VCaP (cell line): ENCODE measurements at regions not wholly inside any gene's neighbourhood (a gene's known extent, or its start where the extent isn't known, plus 50 kb on each side); places are given as distances from the start of the nearest gene placed in this dataset.
"Not testable (repeated sequence)": the region's sequence is repeated elsewhere in the genome, so short reads cannot be mapped to it uniquely, and the experiment has no call there.

Source experiments
- H3K27ac ChIP-seq: fragments of 450-650 bp; 2 replicates; pipeline ENCODE4 v1.5.1; 2017
- TF ChIP-seq, protein P1 (sequence below): fragments of 450-650 bp; conservative IDR thresholded peaks from 2 replicates; pipeline ENCODE4 v1.5.1; 2017; ENCODE audit warnings: mild to moderate bottlenecking, moderate library complexity

DNA sequence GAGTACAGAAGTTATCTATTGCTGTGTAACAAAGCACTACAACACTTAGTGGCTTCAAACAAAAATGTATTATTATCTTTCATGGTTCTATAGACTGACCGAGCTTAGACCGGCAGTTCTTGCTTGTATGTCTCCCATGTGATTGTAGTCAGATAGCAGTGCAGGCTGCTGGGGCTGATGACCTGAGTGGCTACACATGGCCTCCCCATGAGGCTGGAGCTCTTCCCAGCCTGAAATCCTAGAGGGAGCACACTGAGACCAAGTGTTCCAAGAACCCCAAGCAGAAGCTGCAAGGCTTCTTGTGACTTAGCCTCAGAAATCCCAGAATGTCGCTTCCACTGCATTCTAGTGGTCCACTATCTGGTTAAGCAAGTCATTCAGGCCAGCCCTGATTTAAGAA lies 141.2 kb upstream of the TLE3 start:
- H3K27ac ChIP-seq = no peak overlapping the region
- TF ChIP-seq, protein P1, sequence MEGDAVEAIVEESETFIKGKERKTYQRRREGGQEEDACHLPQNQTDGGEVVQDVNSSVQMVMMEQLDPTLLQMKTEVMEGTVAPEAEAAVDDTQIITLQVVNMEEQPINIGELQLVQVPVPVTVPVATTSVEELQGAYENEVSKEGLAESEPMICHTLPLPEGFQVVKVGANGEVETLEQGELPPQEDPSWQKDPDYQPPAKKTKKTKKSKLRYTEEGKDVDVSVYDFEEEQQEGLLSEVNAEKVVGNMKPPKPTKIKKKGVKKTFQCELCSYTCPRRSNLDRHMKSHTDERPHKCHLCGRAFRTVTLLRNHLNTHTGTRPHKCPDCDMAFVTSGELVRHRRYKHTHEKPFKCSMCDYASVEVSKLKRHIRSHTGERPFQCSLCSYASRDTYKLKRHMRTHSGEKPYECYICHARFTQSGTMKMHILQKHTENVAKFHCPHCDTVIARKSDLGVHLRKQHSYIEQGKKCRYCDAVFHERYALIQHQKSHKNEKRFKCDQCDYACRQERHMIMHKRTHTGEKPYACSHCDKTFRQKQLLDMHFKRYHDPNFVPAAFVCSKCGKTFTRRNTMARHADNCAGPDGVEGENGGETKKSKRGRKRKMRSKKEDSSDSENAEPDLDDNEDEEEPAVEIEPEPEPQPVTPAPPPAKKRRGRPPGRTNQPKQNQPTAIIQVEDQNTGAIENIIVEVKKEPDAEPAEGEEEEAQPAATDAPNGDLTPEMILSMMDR = no peak

DNA sequence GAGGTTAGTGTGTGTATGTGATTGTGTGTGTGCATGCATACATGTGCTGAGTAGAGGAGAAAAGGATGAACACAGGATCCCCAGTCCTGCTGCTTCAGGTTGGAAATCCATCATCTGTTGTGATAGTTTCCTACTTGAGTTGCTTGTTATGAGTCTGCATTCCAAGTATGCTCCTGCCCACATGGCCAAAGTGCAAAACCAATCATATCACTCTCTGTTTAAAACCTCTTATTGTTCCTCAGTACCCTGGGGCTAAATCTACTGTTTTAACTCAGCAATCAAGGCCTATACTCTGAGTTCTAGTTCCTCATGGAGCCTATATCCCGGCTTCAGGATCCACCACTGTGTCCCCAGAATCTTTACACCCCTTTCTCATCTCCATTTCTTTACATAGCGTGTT lies 139.9 kb upstream of the TLE3 start:
- TF ChIP-seq, protein P1 = no peak
- no peak overlapping the region for H3K27ac ChIP-seq

DNA sequence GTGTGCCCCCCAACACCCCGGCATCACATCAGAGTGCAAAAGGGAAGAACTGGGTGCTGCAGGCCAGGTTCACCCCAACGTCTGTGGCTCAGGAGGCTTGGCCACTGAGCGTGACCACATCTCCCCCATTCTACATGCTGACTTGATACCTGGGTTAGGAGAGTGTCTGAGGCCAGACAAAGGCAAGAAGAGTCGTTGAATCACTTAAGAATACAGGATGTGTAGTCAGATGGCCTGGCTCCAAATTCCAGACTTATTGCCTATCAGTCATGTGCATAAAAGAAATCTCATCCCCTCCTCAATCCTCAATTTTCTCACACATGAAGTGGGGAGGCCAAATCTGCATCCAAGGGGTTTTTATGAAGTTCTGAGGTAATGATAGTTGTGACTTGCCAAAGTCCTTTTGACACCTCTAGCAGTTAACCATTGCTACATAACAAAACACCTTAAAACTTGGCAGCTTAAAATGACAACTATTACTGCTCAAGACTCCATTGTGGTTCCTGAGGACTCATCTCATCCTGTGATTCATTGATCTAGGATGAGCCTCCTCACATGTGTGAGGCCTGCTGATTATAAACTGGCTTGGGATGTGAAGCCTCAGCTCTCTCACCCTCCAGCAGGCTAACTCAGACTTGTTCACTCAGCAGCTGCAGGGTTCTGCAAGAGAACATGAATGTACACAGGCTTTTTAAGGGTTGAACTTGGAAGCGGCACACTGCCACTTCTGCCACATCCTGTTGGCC lies 138.8 kb upstream of the TLE3 start:
- TF ChIP-seq, protein P1 = no peak
- no peak overlapping the region for H3K27ac ChIP-seq

DNA sequence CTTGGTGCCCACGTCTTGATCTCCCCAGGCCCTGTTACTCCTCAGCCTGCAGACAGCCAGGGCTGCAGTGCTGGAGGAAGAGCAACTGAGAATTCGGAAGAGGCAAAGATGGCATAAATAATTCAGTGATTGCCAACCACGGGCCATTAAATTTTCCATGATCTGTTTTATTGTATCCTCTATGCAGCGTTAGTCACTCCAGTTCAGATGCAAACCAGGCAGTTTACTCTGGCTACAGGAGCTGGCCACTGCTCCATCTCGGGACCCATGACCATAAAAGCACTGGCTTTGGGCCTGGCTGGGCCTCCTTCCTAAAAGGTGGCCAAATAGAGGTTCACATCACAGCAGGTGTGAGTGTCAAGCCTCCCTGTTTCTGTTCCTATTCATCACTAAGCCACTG lies 137.6 kb upstream of the TLE3 start:
- TF ChIP-seq, protein P1 = no peak
- H3K27ac ChIP-seq = no peak overlapping the region

DNA sequence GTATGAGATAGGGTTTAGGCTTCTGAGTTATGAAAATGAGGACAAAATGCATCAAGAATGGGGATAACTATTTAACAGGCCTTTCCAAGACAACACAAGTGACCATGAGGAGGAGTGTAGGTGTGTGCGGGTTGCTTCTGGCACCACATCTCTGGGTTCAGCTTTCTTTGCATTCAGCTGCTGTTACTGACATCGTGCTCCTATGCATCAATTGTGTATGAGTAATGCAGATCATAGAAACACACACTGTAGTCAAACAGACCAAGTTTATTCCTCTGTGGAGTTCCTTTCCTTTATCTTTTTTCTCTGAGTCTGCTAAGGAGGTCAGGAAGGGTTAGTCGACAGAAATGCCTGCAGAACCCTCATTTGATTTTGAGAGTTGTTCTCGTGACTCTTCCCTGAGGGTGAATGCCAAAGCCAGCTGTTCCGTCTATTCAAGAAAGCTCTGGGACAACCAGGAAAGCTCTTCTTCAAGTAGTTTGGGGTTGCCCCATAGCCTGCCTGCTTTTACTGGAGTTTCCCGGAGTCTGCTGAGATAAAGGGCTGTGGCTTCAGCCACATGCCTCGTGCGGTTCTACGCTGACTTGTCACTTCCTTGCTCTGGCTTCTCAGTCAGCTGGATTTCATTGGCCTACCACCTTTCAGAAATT lies 136.7 kb upstream of the TLE3 start:
- no peak overlapping the region for H3K27ac ChIP-seq
- TF ChIP-seq, protein P1 = no peak

DNA sequence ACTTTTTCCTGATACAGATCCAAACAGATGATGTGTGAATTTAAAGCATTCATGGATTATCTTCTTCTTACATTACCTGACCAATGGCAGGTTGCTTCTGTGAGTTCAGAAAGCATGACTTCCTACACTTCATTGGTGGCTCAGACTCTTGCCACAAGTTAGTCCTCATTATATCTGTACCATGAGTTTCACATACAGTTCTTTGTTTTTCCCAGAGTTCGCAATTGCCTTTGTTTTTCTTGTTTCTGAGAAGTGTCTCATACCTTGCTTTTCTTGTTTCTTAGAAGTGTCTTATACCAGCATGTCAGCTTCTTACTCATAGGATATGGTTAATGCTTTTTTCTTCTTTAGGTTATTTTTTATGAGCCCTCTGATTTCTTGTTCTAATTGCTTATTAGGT lies 133.8 kb upstream of the TLE3 start:
- TF ChIP-seq, protein P1 = no peak
- no peak overlapping the region for H3K27ac ChIP-seq

DNA sequence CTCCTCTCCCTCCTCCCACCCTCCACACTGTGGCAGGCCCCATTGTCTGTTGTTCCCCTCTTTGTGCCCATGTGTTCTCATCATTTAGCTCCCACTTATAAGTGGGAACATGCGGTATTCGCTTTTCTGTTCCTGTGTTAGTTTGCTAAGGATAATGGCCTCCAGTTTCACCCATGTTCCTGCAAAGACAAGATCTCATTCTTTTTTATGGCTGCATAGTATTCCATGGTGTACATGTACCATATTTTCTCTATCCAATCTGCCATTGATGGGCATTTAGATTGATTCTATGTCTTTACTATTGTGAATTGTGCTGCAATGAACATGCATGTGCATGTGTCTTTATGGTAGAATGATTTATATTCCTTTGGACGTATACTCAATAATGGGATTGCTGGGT lies 130.2 kb upstream of the TLE3 start:
- not testable (repeated sequence) for H3K27ac ChIP-seq

DNA sequence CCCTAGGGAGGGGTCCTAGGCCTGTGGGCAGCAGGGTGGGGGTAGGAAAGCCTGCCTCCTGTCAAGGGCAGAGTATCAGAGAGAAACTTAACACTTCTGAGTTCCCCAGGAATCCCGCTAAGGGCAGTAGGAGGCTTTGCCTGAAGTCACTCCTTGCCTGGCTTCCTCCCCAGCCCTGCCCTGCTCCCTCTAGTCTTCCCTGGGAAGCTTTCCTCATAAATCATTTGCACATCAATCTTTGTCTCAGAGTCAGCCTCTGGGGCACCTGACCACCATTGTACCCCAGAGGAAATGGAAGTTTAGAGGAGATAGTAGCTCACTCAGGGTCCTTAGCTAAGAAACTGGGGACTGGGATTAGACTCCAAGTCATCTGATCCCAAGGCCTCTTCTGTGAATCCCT lies 129.4 kb upstream of the TLE3 start:
- no peak overlapping the region for H3K27ac ChIP-seq
- TF ChIP-seq, protein P1 = no peak
